Retinal pigment epithelial cell (primary cell): ENCODE measurements at regions not wholly inside any gene's neighbourhood (a gene's known extent, or its start where the extent isn't known, plus 50 kb on each side); places are given as distances from the start of the nearest gene placed in this dataset.

Source experiments
- DNase-seq: peaks from one replicate; pipeline ENCODE4 v3.0.0-alpha.2; 2010; ENCODE audit warnings: low read depth
- H3K4me3 ChIP-seq: 2 replicates; pipeline ENCODE4 v1.5.1; 2011; ENCODE audit warnings: mild to moderate bottlenecking, low read length, control low read depth, moderate library complexity
- TF ChIP-seq, protein P1 (sequence below): conservative IDR thresholded peaks from 2 replicates; pipeline ENCODE4 v1.5.1; 2011; ENCODE audit warnings: low read depth, low read length, control low read depth, inconsistent platforms

DNA sequence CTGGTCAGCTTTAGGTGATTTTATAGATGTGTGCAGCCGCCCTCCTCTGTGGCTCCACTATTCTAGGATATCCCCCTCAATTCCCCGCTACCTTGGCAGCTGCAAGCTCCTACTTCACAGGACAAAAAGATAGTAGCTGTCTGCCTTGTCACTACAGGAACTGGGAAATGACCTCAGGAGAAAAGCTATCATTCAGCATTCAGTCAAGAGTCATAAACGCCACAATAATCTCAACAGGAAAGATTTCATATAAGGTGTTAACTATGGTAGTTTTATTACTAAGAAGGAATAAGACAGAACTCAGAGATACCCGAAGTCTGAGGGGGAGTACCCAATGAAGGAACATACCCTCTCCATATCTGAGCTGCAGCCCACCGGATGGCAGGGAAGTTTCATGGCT is 63.9 kb downstream of the CRPPA start:
- TF ChIP-seq, protein P1, sequence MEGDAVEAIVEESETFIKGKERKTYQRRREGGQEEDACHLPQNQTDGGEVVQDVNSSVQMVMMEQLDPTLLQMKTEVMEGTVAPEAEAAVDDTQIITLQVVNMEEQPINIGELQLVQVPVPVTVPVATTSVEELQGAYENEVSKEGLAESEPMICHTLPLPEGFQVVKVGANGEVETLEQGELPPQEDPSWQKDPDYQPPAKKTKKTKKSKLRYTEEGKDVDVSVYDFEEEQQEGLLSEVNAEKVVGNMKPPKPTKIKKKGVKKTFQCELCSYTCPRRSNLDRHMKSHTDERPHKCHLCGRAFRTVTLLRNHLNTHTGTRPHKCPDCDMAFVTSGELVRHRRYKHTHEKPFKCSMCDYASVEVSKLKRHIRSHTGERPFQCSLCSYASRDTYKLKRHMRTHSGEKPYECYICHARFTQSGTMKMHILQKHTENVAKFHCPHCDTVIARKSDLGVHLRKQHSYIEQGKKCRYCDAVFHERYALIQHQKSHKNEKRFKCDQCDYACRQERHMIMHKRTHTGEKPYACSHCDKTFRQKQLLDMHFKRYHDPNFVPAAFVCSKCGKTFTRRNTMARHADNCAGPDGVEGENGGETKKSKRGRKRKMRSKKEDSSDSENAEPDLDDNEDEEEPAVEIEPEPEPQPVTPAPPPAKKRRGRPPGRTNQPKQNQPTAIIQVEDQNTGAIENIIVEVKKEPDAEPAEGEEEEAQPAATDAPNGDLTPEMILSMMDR: no peak
- no peak overlapping the region for H3K4me3 ChIP-seq
- DNase-seq: no peak

DNA sequence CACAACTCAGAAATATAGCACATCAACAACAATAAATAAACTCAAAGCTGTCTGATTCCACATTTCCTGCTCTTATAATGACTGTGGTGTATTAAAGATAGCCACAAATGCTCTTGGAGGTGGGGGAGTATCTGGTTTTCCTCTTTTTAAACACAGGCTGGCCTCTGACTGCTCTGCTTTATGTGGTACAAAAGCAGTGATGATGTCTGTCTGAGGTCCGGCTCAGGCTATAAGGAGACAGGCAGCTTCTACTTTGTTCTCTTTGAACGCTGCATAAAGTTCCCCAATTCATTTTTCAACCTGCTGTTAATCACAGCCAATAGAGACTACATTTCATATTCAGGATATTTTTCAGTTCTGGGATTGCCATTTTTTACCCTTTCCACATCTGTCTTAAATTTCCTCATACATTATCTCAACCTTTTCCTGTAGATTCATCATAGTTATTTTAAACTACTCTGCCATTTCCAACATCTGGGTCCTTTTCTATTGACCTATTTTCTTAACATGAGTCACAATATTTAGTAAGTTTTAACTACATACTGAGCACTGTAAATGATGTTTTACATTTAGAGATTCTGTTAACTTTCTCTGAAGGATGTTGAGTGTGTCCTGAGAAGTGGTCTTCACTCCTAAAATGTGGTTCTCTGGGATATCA is 64.9 kb downstream of the CRPPA start:
- no peak overlapping the region for H3K4me3 ChIP-seq
- no peak for DNase-seq
- TF ChIP-seq, protein P1: no peak

DNA sequence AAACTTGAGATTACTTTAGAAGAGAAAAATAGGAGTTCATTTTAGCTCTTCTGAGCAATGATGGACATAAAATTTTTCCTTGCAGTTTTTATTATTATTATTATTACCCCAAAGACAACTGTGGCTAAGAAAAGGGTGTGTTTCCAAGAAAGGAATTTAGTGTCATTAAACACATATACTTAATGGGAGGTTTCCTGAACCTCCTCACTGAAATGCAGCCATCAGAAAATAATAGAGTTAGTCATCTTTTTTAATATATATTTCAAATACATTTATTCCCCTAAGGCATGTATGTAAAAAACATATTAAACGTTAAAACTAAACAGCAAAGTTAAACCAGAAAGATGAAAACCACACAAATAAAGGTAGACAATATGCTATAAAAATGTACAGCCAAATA is 66.8 kb downstream of the CRPPA start:
- DNase-seq: no peak
- TF ChIP-seq, protein P1: no peak
- H3K4me3 ChIP-seq: no peak overlapping the region

DNA sequence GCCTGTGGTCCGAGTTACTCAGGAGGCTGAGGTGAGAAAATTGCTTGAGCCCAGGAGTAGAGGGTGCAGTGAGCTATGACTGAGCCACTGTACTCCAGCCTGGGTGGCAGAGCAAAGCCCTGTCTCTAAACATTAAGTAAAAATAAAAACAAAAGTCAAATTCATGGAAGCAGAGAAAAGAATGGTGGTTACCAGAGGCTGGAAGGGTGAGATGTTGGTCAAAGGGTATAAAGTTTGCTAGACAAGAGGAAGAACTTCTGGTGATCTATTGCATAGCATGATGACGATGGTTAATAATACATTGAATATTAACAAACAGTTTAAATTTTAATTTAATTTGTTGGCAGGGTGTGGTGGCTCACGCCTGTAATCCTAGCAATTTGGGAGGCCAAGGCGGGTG is 68.1 kb downstream of the CRPPA start:
- TF ChIP-seq, protein P1: no peak
- H3K4me3 ChIP-seq: no peak overlapping the region
- no peak for DNase-seq

DNA sequence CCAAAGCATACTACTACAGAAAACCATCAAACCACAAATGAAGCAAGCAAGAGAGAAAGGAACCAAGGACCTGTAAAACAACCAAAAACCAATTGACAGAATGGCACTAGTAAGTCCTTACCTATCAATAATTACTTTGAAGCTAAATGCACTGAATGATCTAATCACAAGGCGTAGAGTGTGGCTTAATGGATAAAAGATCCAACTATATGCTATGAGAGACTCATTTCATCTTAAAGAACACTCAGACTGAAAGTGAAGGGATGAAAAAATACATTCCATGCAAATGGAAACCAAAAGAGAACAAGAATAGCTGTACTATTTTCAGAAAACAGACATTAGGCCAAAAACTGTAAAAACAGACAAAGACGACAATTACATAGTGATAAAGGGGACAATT is 70.7 kb downstream of the CRPPA start:
- TF ChIP-seq, protein P1: no peak
- no peak for DNase-seq
- H3K4me3 ChIP-seq: no peak overlapping the region

DNA sequence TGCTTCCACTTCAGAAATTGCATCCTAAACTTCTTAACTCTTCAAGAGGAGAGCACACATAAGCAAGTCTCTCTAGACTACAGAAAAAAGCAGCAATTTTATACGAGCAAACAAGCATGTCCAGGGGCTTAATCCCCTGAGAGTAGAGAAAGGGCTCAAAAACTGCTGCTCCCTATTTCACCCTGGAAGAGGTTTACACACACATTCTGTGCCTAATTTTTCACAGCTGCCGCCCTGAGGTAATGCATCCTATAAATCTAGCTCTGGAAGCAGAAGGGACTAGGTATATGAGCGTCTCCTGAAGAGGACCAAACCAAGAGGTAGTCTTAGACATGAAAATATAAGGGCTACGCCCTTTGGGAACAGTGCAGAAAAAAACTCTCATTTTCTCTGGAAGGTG is 73.1 kb downstream of the CRPPA start:
- TF ChIP-seq, protein P1: no peak
- no peak overlapping the region for H3K4me3 ChIP-seq
- no peak for DNase-seq

DNA sequence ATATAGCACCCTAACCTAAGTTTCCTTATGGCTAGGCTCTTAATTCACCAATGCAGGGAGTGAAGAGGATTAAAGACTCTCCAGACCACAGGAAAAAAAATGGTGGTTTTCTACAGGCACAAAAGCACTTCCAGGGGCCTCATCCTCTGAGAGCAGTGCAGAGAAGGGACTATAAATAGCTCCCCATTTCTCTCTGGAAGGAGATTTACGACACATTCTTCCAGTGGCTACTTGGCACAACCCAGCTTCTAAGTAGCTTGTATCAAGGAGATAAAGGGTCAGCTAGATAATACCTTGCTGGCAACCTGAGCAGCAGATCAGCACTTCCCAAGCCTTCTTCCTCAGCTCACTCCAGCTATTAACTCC is 73.5 kb downstream of the CRPPA start:
- H3K4me3 ChIP-seq: no peak overlapping the region
- peak; percentile 80 for DNase-seq
- TF ChIP-seq, protein P1: no peak
